G401 (cell line): ENCODE measurements at regions not wholly inside any gene's neighbourhood (a gene's known extent, or its start where the extent isn't known, plus 50 kb on each side); places are given as distances from the start of the nearest gene placed in this dataset.
A peak's percentile ranks its signal among the peaks of the same experiment; 100 is the strongest.
"Not testable (repeated sequence)": the region's sequence is repeated elsewhere in the genome, so short reads cannot be mapped to it uniquely, and the experiment has no call there.

Experiments
- DNase-seq: peaks from one replicate; pipeline ENCODE4 v3.0.0-alpha.2; 2015; ENCODE audit warnings: low spot score
- in situ Hi-C: cut with HindIII; loops from 2 replicates; pipeline ENCODE4 v1.10.0; 2016; ENCODE audit warnings: low sequenced_read_pairs, mixed read lengths

GRCh38 chr14:28161040-28161439 is 605.5 kb upstream of the FOXG1 start:
- in situ Hi-C loops, result no loop called here
- no peak for DNase-seq

- in situ Hi-C loops, result no loop called here
- DNase-seq, result no peak
These were observed 603.4 kb upstream of the FOXG1 start for GRCh38 chr14:28163233-28163632.

GRCh38 chr14:28163897-28164296 is 602.7 kb upstream of the FOXG1 start:
- in situ Hi-C loops, result no loop called here
- DNase-seq, result no peak

DNA sequence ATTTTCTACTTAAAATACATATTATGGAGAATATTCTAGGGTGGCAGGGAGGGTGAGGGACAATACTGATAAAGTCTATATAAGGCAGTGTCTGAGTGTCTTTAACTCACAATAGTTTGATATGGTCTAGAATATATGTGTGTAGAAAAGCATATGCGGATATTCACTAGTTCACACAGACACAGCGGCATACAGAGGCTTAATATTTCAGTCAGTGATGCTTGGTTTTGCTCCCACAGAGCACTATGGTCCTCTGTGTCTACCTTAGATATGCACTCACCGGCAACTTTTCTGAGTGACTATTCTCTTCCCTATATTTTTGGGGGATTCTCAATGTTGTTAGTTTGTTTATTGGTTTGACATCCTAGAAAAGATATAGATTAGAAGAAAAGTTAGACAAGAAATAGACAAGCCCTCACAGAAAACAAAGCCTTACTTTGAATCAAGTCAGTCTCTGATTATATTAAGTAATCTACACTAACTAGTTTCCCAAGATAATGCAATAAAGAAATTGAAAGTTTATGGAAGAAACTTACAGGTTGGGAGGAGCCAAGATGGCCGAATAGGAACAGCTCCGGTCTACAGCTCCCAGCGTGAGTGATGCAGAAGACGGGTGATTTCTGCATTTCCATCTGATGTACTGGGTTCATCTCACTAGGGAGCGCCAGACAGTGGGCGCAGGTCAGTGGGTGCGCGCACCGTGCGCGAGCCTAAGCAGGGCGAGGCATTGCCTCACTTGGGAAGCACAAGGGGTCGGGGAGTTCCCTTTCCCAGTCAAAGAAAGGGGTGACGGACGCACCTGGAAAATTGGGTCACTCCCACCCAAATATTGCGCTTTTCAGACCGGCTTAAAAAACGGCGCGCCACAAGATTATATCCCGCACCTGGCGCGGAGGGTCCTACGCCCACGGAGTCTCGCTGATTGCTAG is 578.4 kb upstream of the FOXG1 start:
- in situ Hi-C loops, DNase-seq: not testable (repeated sequence)

DNA sequence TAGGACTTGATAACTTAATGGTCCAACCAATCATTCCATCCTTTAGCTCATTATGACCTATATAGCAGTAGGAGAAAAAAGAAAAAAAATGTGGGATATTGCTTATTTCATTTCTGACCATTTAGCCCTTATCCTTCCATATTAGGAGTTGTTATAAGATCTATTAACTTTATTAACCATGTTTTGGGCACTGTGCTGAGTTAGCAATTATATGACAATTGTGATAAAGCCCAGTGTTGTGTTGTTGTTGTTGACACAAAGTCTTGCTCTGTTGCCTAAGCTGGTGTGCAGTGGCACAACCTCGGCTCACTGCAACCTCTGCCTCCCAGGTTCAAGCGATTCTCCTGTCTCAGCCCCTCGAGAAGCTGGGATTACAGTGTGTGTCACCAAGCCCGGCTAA is 569.7 kb upstream of the FOXG1 start:
- in situ Hi-C loops, result no loop called here

GRCh38 chr14:28220391-28220790 is 546.2 kb upstream of the FOXG1 start:
- peak; percentile 4 for DNase-seq

More for the DNA sequence above, 569.7 kb upstream of the FOXG1 start:
- DNase-seq, result no peak

GRCh38 chr14:28240909-28241308 is 525.7 kb upstream of the FOXG1 start:
- in situ Hi-C loops, result no loop called here
- DNase-seq, result no peak

More at GRCh38 chr14:28220391-28220790, 546.2 kb upstream of the FOXG1 start:
- in situ Hi-C loops, result no loop called here

GRCh38 chr14:28242895-28243294 is 523.7 kb upstream of the FOXG1 start:
- DNase-seq, result no peak
- in situ Hi-C loops, result no loop called here

GRCh38 chr14:28243600-28243999 is 523.0 kb upstream of the FOXG1 start:
- in situ Hi-C loops, result no loop called here
- no peak for DNase-seq

DNA sequence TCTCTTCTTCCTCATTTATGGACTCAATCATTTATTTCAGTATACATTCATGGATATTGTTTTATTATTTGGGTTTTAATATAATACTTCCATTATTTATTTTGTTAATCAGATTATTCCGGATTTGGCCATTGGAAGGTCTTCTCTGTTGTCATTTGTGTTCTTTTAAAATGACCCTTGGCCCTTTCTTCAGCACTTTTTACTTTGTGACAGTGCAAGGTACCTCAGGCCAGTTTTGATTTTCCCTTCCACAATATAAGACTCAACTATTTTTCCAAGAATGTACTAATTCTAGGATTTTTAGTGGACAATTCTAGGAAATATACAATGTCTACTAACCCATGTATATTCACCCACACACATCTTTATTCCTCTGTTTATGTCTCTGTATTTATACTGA is 521.4 kb upstream of the FOXG1 start:
- in situ Hi-C loops, result no loop called here
- no peak for DNase-seq

DNA sequence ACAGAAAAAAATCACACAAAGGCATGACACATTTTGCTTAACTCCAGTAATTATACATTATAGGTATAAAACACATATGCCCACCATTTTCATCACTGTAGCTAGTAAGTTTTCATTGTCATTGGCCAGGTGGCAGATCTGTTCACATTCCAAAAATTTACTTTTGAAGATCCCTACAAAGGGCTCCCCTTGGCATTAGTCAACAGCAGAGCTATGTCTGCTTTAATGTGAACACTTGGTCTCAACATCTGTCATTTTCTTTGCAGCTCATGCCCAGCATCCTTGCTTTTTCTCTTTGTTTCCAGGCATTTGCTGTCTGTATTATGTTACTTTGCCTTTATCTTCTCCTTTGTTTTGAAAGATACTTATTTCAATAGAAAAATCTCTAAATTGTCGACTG is 519.1 kb upstream of the FOXG1 start:
- in situ Hi-C loops, result no loop called here
- no peak for DNase-seq

- in situ Hi-C loops, DNase-seq: not testable (repeated sequence)
These were observed 514.5 kb upstream of the FOXG1 start for GRCh38 chr14:28252124-28252523.

- in situ Hi-C loops, result no loop called here
- no peak for DNase-seq
These were observed 511.8 kb upstream of the FOXG1 start for GRCh38 chr14:28254768-28255167.

DNA sequence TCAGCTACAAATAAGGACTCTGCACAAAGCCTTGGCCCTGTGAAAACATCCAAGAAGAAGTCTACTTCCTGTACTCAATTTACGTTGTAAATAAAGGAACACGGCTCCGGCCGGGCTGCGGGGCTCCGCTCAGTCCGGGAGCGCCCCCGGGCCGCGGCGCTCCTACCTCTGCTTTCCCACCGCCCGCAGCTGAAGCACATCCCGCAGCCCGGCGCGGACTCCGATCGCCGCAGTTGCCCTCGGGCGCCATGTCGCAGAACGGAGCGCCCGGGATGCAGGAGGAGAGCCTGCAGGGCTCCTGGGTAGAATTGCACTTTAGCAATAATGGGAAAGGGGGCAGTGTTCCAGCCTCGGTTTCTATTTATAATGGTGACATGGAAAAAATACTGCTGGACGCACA is 502.3 kb upstream of the FOXG1 start:
- in situ Hi-C loops, result no loop called here
- DNase-seq, result no peak

DNA sequence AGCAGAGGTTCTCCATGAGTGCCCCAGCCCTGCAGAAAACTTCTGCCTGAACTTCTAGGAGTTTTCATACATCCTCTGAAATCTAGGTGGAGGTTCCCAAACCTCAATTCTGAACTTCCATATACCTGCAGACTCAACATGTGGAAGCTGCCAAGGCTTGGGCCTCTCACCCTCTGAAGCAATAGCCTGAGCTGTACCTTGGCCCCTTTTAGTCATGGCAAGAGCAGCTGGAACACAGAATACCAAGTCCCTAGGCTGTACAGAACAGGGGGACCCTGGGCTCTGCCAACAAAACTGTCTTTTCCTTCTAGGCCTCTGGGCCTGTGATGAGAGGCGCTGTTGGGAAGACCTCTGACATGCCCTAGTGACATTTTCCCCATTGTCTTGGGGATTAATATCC is 494.3 kb upstream of the FOXG1 start:
- in situ Hi-C loops, result no loop called here
- no peak for DNase-seq

GRCh38 chr14:28280530-28280929 is 486.1 kb upstream of the FOXG1 start:
- DNase-seq, result no peak
- in situ Hi-C loops, result no loop called here

- in situ Hi-C loops, result no loop called here
- DNase-seq, result no peak
These were observed 485.5 kb upstream of the FOXG1 start for GRCh38 chr14:28280997-28281598.

- in situ Hi-C loops, result no loop called here
- DNase-seq, result no peak
These were observed 481.9 kb upstream of the FOXG1 start for GRCh38 chr14:28284546-28285300.

GRCh38 chr14:28294834-28295440 is 471.6 kb upstream of the FOXG1 start:
- DNase-seq, result no peak
- in situ Hi-C loops, result no loop called here

GRCh38 chr14:28297559-28297958 is 469.0 kb upstream of the FOXG1 start:
- in situ Hi-C loops, result no loop called here
- DNase-seq, result peak; percentile 4
